Psoas muscle (tissue), 7 donors: ENCODE measurements at regions not wholly inside any gene's neighbourhood (a gene's known extent, or its start where the extent isn't known, plus 50 kb on each side); places are given as distances from the start of the nearest gene placed in this dataset.

ENCODE experiments used
- ATAC-seq, 4 donors: fragments of 200-7000 bp; cut with Tn5 transposase; one replicate each; pipeline ENCODE4 v1.9.1; 2020; ENCODE audit warnings: moderate library complexity in 3 of 4, mild to moderate bottlenecking in 2 of 4
- DNase-seq, 2 donors: peaks; one replicate each; pipeline ENCODE4 v3.0.0-alpha.2; 2020
- H3K27ac ChIP-seq: fragments of 200-600 bp; one replicate; pipeline ENCODE4 v1.8.0; 2022
- H3K27me3 ChIP-seq, 3 donors: fragments of 200-600 bp in 1 of 3; one replicate each; pipeline versions ENCODE4 v1.6.1 to v1.8.0; 2013 to 2022; ENCODE audit warnings: low read length in 2 of 3, mild to moderate bottlenecking in 2 of 3, moderate library complexity in 1 of 3; ENCODE audit not compliant: insufficient read depth in 3 of 3
- H3K36me3 ChIP-seq, 2 donors: fragments of 200-600 bp in 1 of 2; one replicate each; pipeline versions ENCODE4 v1.6.1 to v1.8.0; 2013 to 2022; ENCODE audit warnings: low read depth in 1 of 2, mild to moderate bottlenecking in 1 of 2, moderate library complexity in 1 of 2; ENCODE audit not compliant: insufficient read depth in 1 of 2
- H3K4me1 ChIP-seq: fragments of 200-600 bp; one replicate; pipeline ENCODE4 v1.8.0; 2022
- H3K4me3 ChIP-seq: fragments of 200-600 bp; one replicate; pipeline ENCODE4 v1.8.0; 2022; ENCODE audit warnings: mild to moderate bottlenecking
- H3K9me3 ChIP-seq: fragments of 200-600 bp; one replicate; pipeline ENCODE4 v1.8.0; 2022
- WGBS, 3 donors: extraction: QIAGEN DNeasy Blood & Tissue Kit; methylation state at CpG; one replicate each; pipeline versions ENCODE4 v1.1.6 to v1.1.7; 2013; 5-methylcytosine and 5-hydroxymethylcytosine counted together
- intact Hi-C, 2 donors: fragments of 100-400 bp; cut with DNase I; formaldehyde crosslinking; loops; one replicate each; pipeline versions ENCODE4 v1.11.0 to v1.14.2; 2022
- TF ChIP-seq, protein P1 (sequence below): fragments of 200-600 bp; IDR thresholded peaks from one replicate; pipeline ENCODE4 v1.8.0; 2022; ENCODE audit warnings: antibody characterized with exemption
- donor health status: healthy with polysubstance abuse.
- donor health status: DM: no; HTN: no; CAD: no; lungs with moderate emphysema.
- donor health status: Bipolar disorder and iron deficiency.
- donor health status: healthy.
- donor health status: DM: yes; HTN: yes; CAD: no.
- donor health status: DM: no; HTN: no; CAD: no.
- donor health status: DM: yes; HTN: yes; CAD: no.

GRCh38 chr4:136319789-136320464, 1212.4 kb downstream of the PCDH18 start:
- Histone ChIP-seq H3K27ac (no peak overlapping the region), H3K36me3 (no peaks in the 10 kb centered on the region), H3K27me3 (no peaks in the 10 kb centered on the region), H3K4me3 (no peak overlapping the region), H3K4me1 (no peaks in the 10 kb centered on the region), H3K9me3 (no peaks in the 10 kb centered on the region)
- ATAC-seq (no peak), DNase-seq (no peak)
- intact Hi-C loops: no loop called here
- WGBS, 3 donors: 95 to 99% (median 97%) methylated on average over 4 of the region's 4 CpGs
- TF ChIP-seq, protein P1, sequence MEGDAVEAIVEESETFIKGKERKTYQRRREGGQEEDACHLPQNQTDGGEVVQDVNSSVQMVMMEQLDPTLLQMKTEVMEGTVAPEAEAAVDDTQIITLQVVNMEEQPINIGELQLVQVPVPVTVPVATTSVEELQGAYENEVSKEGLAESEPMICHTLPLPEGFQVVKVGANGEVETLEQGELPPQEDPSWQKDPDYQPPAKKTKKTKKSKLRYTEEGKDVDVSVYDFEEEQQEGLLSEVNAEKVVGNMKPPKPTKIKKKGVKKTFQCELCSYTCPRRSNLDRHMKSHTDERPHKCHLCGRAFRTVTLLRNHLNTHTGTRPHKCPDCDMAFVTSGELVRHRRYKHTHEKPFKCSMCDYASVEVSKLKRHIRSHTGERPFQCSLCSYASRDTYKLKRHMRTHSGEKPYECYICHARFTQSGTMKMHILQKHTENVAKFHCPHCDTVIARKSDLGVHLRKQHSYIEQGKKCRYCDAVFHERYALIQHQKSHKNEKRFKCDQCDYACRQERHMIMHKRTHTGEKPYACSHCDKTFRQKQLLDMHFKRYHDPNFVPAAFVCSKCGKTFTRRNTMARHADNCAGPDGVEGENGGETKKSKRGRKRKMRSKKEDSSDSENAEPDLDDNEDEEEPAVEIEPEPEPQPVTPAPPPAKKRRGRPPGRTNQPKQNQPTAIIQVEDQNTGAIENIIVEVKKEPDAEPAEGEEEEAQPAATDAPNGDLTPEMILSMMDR: no peak

DNA sequence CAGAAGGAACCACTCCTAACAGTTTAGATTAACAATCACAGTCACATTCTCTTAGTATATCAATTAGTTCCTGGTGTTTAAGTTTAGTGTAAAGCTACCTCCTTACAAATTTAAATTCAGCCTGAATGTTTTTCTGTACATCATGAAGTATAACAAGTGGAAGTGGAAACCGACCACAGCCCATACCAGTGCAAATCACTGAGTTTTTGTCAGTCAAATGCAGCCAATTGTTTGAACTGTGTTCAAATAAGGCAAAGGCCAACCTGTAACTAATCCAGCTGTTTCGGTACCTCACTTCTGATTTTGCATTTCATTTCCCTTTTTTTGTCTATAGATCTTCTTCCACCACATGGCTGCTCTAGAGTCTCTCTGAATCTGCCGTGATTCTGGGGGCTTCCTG, 1215.3 kb downstream of the PCDH18 start:
- DNase-seq: no peak
- WGBS, 3 donors: 79 to 91% (median 83%) methylated on average over 3 of the region's 3 CpGs
- intact Hi-C loops: no loop called here
- Histone ChIP-seq H3K4me3 (no peak overlapping the region), H3K27me3 (no peaks in the 10 kb centered on the region), H3K27ac (no peak overlapping the region), H3K9me3 (no peaks in the 10 kb centered on the region), H3K36me3 (no peaks in the 10 kb centered on the region), H3K4me1 (no peaks in the 10 kb centered on the region)
- TF ChIP-seq, protein P1: no peak
- ATAC-seq: no peak

DNA sequence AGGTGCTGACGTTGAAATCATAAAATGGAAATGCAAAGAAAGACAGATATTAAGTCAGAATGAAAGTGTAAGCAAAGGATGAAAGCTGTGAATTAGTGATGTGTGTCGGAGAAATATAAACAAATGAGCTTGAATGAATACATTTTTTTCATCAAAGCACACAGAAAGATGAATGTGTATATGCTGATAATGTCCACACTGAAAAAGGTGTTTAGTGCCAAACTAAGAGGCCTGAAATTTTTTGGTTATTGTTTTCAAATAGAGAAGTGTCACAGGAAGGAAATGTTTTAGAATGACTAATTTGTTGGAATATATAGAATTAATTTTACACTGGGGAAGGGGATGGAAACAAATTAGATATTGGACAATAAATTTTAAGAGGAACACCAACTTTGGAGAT, 1217.6 kb downstream of the PCDH18 start:
- no peaks in the 10 kb centered on the region for H3K9me3 ChIP-seq
- H3K4me3 ChIP-seq: no peak overlapping the region
- no peaks in the 10 kb centered on the region for H3K27me3 ChIP-seq
- H3K4me1 ChIP-seq: no peaks in the 10 kb centered on the region
- WGBS, 3 donors: 58 to 67% (median 65%) methylated on average over 2 of the region's 2 CpGs
- no peak overlapping the region for H3K27ac ChIP-seq
- intact Hi-C loops: no loop called here
- no peak for DNase-seq
- no peak for ATAC-seq
- no peaks in the 10 kb centered on the region for H3K36me3 ChIP-seq
- TF ChIP-seq, protein P1: no peak

- no peaks in the 10 kb centered on the region for H3K9me3 ChIP-seq
- H3K36me3 ChIP-seq: no peaks in the 10 kb centered on the region
- H3K4me1 ChIP-seq: no peaks in the 10 kb centered on the region
- TF ChIP-seq, protein P1: no peak
- 62 to 67% (median 67%) methylated on average over 2 of the region's 2 CpGs for WGBS, 3 donors
- H3K4me3 ChIP-seq: no peak overlapping the region
- ATAC-seq: no peak
- intact Hi-C loops: no loop called here
- H3K27ac ChIP-seq: no peak overlapping the region
- no peaks in the 10 kb centered on the region for H3K27me3 ChIP-seq
- no peak for DNase-seq
These were observed 1220.5 kb downstream of the PCDH18 start for GRCh38 chr4:136311774-136312173.

DNA sequence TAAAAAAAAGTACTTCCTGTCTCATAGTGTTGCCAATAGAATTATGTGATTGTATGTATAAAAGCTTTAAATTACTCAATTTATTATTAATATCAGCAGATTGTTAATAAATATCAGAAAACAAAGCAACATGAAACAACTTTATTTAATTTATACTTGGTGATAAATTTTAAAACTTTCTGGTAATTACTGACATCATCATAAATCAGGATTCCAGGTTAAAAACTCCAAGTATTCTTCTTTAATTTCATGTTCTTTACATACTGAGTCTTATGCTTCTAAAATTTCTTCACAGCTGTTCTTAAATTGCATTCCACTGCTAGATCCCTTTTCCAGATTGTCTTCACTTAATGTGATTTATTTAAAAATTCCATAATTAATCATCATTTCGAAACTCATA, 1224.5 kb downstream of the PCDH18 start:
- Histone ChIP-seq H3K36me3 (no peaks in the 10 kb centered on the region), H3K4me1 (no peaks in the 10 kb centered on the region), H3K9me3 (no peaks in the 10 kb centered on the region), H3K27ac (no peak overlapping the region), H3K27me3 (no peaks in the 10 kb centered on the region), H3K4me3 (no peak overlapping the region)
- 26 to 45% (median 34%) methylated on average over 1 of the region's 1 CpG for WGBS, 3 donors
- DNase-seq: no peak
- intact Hi-C loops: no loop called here
- ATAC-seq: no peak
- TF ChIP-seq, protein P1: no peak
